ENCODE measurements at regions not wholly inside any gene's neighbourhood (a gene's known extent, or its start where the extent isn't known, plus 50 kb on each side); places are given as distances from the start of the nearest gene placed in this dataset.

DNA sequence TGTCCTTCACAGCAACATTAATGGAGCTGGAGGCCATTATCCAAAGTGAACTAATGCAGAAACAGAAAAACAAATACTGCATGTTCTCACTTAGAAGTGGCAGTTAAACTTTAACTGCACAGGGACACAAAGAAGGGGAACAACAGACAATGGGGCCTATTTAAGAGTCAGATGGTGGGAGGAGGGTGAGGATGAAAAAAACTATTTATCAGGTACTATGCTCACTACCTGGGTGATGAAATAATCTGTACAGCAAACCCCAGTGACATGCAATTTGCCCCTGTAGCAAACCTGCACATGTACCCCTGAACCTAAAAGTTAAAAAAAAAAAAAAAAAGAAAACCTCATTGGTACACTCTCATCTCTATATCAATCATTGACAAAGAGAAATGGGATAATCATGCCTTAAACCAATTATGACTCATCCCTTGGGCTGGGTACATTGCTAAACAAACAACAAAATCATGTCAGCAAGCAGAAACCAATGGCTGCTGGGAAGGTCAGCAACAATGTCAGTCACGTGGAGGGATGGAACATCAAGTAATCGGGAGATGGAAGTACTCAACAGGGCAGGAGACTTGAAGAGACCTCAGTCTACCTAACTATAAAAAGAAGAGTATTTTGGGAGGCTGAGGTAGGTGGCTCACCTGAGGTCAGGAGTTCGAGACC lies 479.2 kb downstream of the RMST start:
- CTCF ChIA-PET: no interaction called here

GRCh38 chr12:97943359-97943758 lies 480.8 kb downstream of the RMST start:
- TF ChIP-seq, protein P1, sequence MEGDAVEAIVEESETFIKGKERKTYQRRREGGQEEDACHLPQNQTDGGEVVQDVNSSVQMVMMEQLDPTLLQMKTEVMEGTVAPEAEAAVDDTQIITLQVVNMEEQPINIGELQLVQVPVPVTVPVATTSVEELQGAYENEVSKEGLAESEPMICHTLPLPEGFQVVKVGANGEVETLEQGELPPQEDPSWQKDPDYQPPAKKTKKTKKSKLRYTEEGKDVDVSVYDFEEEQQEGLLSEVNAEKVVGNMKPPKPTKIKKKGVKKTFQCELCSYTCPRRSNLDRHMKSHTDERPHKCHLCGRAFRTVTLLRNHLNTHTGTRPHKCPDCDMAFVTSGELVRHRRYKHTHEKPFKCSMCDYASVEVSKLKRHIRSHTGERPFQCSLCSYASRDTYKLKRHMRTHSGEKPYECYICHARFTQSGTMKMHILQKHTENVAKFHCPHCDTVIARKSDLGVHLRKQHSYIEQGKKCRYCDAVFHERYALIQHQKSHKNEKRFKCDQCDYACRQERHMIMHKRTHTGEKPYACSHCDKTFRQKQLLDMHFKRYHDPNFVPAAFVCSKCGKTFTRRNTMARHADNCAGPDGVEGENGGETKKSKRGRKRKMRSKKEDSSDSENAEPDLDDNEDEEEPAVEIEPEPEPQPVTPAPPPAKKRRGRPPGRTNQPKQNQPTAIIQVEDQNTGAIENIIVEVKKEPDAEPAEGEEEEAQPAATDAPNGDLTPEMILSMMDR (IDR thresholded peaks at IDR 0.05; ENCODE audit: unreplicated experiment): no peak
- H3K4me1 Mint-ChIP-seq (ENCODE audit: low read depth, unreplicated experiment): peaks cover 56% of the 10 kb centered on the region
- peaks cover 15% of the 10 kb centered on the region for H3K9me3 Mint-ChIP-seq (ENCODE audit: low read depth, unreplicated experiment)
- BruUV-seq (replicated peaks): no TSS peak
- intact Hi-C loops (cut with micrococcal nuclease; ENCODE audit: unreplicated experiment): loop anchor here (1.0 to 5.0 kb wide), 3 partner anchors 106 to 794 kb away; no protein-coding TSS in a partner anchor
- H3K27ac Mint-ChIP-seq (ENCODE audit: unreplicated experiment): peak overlapping the region; percentile 98
- CTCF ChIA-PET: interaction anchor here (0.6 to 0.9 kb wide), 2 partner anchors 87 to 312 kb away, joined by 3 read pairs; no protein-coding TSS in a partner anchor
- peaks cover 7% of the 10 kb centered on the region for H3K36me3 Mint-ChIP-seq (ENCODE audit: insufficient read depth, unreplicated experiment)
- no peak for DNase-seq
- no peaks in the 10 kb centered on the region for H3K27me3 Mint-ChIP-seq (ENCODE audit: unreplicated experiment)
- H3K4me3 Mint-ChIP-seq (ENCODE audit: low read depth, unreplicated experiment): no peak overlapping the region

More for the DNA sequence above, 479.2 kb downstream of the RMST start:
- H3K27ac Mint-ChIP-seq (ENCODE audit: unreplicated experiment): peak overlapping the region; percentile 98
- DNase-seq: peak; percentile 60
- BruUV-seq (replicated peaks): no TSS peak
- peaks cover 7% of the 10 kb centered on the region for H3K36me3 Mint-ChIP-seq (ENCODE audit: insufficient read depth, unreplicated experiment)
- peaks cover 70% of the 10 kb centered on the region for H3K4me1 Mint-ChIP-seq (ENCODE audit: low read depth, unreplicated experiment)
- H3K27me3 Mint-ChIP-seq (ENCODE audit: unreplicated experiment): no peaks in the 10 kb centered on the region
- H3K4me3 Mint-ChIP-seq (ENCODE audit: low read depth, unreplicated experiment): peak overlapping the region; percentile 33
- TF ChIP-seq, protein P1 (IDR thresholded peaks at IDR 0.05; ENCODE audit: unreplicated experiment): no peak
- H3K9me3 Mint-ChIP-seq (ENCODE audit: low read depth, unreplicated experiment): peaks cover 6% of the 10 kb centered on the region
- intact Hi-C loops (cut with micrococcal nuclease; ENCODE audit: unreplicated experiment): loop anchor here (2.0 to 5.0 kb wide), 3 partner anchors 105 to 373 kb away; no protein-coding TSS in a partner anchor

GRCh38 chr12:97944576-97944975 lies 482.0 kb downstream of the RMST start:
- CTCF ChIA-PET: interaction anchor here (0.9 to 2.0 kb wide), 2 partner anchors 15 to 313 kb away, joined by 3 to 7 read pairs; no protein-coding TSS in a partner anchor
- BruUV-seq (replicated peaks): no TSS peak
- Mint-ChIP-seq H3K4me3 (ENCODE audit: low read depth, unreplicated experiment) (no peak overlapping the region), H3K36me3 (ENCODE audit: insufficient read depth, unreplicated experiment) (peaks cover 7% of the 10 kb centered on the region), H3K9me3 (ENCODE audit: low read depth, unreplicated experiment) (peaks cover 21% of the 10 kb centered on the region), H3K27me3 (ENCODE audit: unreplicated experiment) (no peaks in the 10 kb centered on the region), H3K27ac (ENCODE audit: unreplicated experiment) (peak overlapping the region; percentile 14), H3K4me1 (ENCODE audit: low read depth, unreplicated experiment) (peaks cover 49% of the 10 kb centered on the region)
- intact Hi-C loops (cut with micrococcal nuclease; ENCODE audit: unreplicated experiment): loop anchor here (5.0 kb wide), 2 partner anchors 107 to 232 kb away; no protein-coding TSS in a partner anchor
- DNase-seq: no peak
- TF ChIP-seq, protein P1 (IDR thresholded peaks at IDR 0.05; ENCODE audit: unreplicated experiment): no peak

DNA sequence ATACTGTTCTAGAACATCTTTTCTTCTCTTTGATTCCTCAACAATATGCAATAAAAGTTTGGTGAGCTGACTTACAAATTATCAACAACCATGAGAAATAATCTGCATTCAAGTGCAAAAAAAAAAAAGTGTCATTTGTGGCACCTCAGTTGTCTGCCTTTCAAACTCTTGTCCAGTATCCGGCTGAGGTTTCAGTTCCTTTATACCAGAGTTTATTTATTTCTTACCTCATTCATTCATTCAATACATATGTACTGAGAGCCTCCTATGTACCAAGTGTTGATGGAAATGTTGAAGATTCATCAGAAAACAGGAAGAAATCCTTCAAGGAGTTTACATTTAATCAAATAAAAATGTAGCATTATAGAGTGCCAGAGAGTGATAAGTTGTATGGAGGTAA lies 484.1 kb downstream of the RMST start:
- TF ChIP-seq, protein P1 (IDR thresholded peaks at IDR 0.05; ENCODE audit: unreplicated experiment): no peak
- H3K9me3 Mint-ChIP-seq (ENCODE audit: low read depth, unreplicated experiment): peaks cover 25% of the 10 kb centered on the region

More for the DNA sequence above, 484.1 kb downstream of the RMST start:
- no peak overlapping the region for H3K4me3 Mint-ChIP-seq (ENCODE audit: low read depth, unreplicated experiment)
- intact Hi-C loops (cut with micrococcal nuclease; ENCODE audit: unreplicated experiment): no loop called here
- H3K27ac Mint-ChIP-seq (ENCODE audit: unreplicated experiment): no peak overlapping the region
- H3K36me3 Mint-ChIP-seq (ENCODE audit: insufficient read depth, unreplicated experiment): peaks cover 6% of the 10 kb centered on the region
- no peaks in the 10 kb centered on the region for H3K27me3 Mint-ChIP-seq (ENCODE audit: unreplicated experiment)
- DNase-seq: no peak
- peaks cover 35% of the 10 kb centered on the region for H3K4me1 Mint-ChIP-seq (ENCODE audit: low read depth, unreplicated experiment)
- BruUV-seq (replicated peaks): no TSS peak
- CTCF ChIA-PET: no interaction called here
